AG04450 (cell line): ENCODE measurements at regions not wholly inside any gene's neighbourhood (a gene's known extent, or its start where the extent isn't known, plus 50 kb on each side); places are given as distances from the start of the nearest gene placed in this dataset.

ENCODE experiments used
- CTCF ChIA-PET: fragments of 300-600, 350-600 bp; formaldehyde crosslinking; extraction: SDS; loops from one replicate; lab custom pipeline; 2022; ENCODE audit warnings: antibody characterized with exemption, inconsistent platforms; lab: Charles Lee
- POLR2A ChIA-PET: fragments of 350-600 bp; formaldehyde crosslinking; extraction: SDS; loops from one replicate; lab custom pipeline; 2021; ENCODE audit warnings: antibody characterized with exemption, inconsistent platforms; lab: Yijun Ruan, JAX
- DNase-seq: peaks from one replicate; pipeline ENCODE4 v3.0.0-alpha.2; 2011; ENCODE audit warnings: low read depth, low spot score
- H3K27ac ChIP-seq: one replicate; pipeline ENCODE4 v1.5.1; 2012; ENCODE audit warnings: low read depth, low read length, control low read depth
- H3K27me3 ChIP-seq: one replicate; pipeline ENCODE4 v1.6.0; 2012; ENCODE audit warnings: low read length; ENCODE audit not compliant: control insufficient read depth, insufficient read depth
- H3K4me3 ChIP-seq: 2 replicates; pipeline ENCODE4 v1.5.1; 2011; ENCODE audit warnings: mild to moderate bottlenecking, low read depth, low read length, control low read depth
- H3K9me3 ChIP-seq: 2 replicates; pipeline ENCODE4 v1.5.1; 2012; ENCODE audit warnings: low read length; ENCODE audit not compliant: control insufficient read depth, insufficient read depth
- CTCF ChIP-seq: IDR thresholded peaks from 2 replicates; pipeline ENCODE4 v1.5.1; 2011; ENCODE audit warnings: low read depth, low read length, control low read depth, inconsistent platforms

GRCh38 chr6:22800451-22800850 lies 231.1 kb downstream of the HDGFL1 start:
- no peak for TF ChIP-seq CTCF
- ChIA-PET POLR2A (no interaction called here), CTCF (no interaction called here)
- Histone ChIP-seq H3K27me3 (no peaks in the 10 kb centered on the region), H3K4me3 (no peak overlapping the region), H3K27ac (no peak overlapping the region), H3K9me3 (no peaks in the 10 kb centered on the region)
- DNase-seq, result no peak

- ChIA-PET CTCF (no interaction called here), POLR2A (no interaction called here)
- Histone ChIP-seq H3K9me3 (no peaks in the 10 kb centered on the region), H3K27ac (no peak overlapping the region), H3K4me3 (no peak overlapping the region), H3K27me3 (no peaks in the 10 kb centered on the region)
- no peak for TF ChIP-seq CTCF
- no peak for DNase-seq
These were observed 232.5 kb downstream of the HDGFL1 start for GRCh38 chr6:22801831-22802230.

- no peaks in the 10 kb centered on the region for H3K27me3 ChIP-seq
- no peak overlapping the region for H3K4me3 ChIP-seq
- H3K27ac ChIP-seq, result no peak overlapping the region
- ChIA-PET POLR2A (no interaction called here), CTCF (no interaction called here)
- no peak for TF ChIP-seq CTCF
- no peak for DNase-seq
- H3K9me3 ChIP-seq, result no peaks in the 10 kb centered on the region
These were observed 235.4 kb downstream of the HDGFL1 start for GRCh38 chr6:22804620-22805261.

- H3K27me3 ChIP-seq, result no peaks in the 10 kb centered on the region
- DNase-seq, result no peak
- TF ChIP-seq CTCF, result no peak
- no peaks in the 10 kb centered on the region for H3K9me3 ChIP-seq
- no peak overlapping the region for H3K4me3 ChIP-seq
- ChIA-PET CTCF (no interaction called here), POLR2A (no interaction called here)
- no peak overlapping the region for H3K27ac ChIP-seq
These were observed 237.9 kb downstream of the HDGFL1 start for GRCh38 chr6:22807261-22807660.

- H3K27me3 ChIP-seq, result no peaks in the 10 kb centered on the region
- POLR2A ChIA-PET, result no interaction called here
- H3K27ac ChIP-seq, result no peak overlapping the region
These were observed 238.5 kb downstream of the HDGFL1 start for GRCh38 chr6:22807818-22808217.

More at GRCh38 chr6:22807818-22808217, 238.5 kb downstream of the HDGFL1 start:
- DNase-seq, result no peak
- no peak for TF ChIP-seq CTCF
- H3K4me3 ChIP-seq, result no peak overlapping the region
- CTCF ChIA-PET, result interaction anchor here (0.6 kb wide), 1 partner anchor 13 kb away, joined by 3 read pairs; no protein-coding TSS in a partner anchor
- H3K9me3 ChIP-seq, result no peaks in the 10 kb centered on the region
